ENCODE measurements at regions not wholly inside any gene's neighbourhood (a gene's known extent, or its start where the extent isn't known, plus 50 kb on each side); places are given as distances from the start of the nearest gene placed in this dataset.

- TF ChIP-seq CREB1 (CRISPR knock-in tag; IDR thresholded peaks at IDR 0.05; ENCODE audit: low read depth) = no peak
- TF ChIP-seq, protein P1, sequence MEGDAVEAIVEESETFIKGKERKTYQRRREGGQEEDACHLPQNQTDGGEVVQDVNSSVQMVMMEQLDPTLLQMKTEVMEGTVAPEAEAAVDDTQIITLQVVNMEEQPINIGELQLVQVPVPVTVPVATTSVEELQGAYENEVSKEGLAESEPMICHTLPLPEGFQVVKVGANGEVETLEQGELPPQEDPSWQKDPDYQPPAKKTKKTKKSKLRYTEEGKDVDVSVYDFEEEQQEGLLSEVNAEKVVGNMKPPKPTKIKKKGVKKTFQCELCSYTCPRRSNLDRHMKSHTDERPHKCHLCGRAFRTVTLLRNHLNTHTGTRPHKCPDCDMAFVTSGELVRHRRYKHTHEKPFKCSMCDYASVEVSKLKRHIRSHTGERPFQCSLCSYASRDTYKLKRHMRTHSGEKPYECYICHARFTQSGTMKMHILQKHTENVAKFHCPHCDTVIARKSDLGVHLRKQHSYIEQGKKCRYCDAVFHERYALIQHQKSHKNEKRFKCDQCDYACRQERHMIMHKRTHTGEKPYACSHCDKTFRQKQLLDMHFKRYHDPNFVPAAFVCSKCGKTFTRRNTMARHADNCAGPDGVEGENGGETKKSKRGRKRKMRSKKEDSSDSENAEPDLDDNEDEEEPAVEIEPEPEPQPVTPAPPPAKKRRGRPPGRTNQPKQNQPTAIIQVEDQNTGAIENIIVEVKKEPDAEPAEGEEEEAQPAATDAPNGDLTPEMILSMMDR (conservative IDR thresholded peaks at IDR 0.05; ENCODE audit: low read depth in 2 of 2) = no peak
- TF ChIP-seq JUNB (IDR thresholded peaks at IDR 0.05; ENCODE audit: unreplicated experiment) = no peak
- TF ChIP-seq EZH2 (IDR thresholded peaks at IDR 0.05; ENCODE audit: low read depth, unreplicated experiment) = no peak
- TF ChIP-seq, protein P2, sequence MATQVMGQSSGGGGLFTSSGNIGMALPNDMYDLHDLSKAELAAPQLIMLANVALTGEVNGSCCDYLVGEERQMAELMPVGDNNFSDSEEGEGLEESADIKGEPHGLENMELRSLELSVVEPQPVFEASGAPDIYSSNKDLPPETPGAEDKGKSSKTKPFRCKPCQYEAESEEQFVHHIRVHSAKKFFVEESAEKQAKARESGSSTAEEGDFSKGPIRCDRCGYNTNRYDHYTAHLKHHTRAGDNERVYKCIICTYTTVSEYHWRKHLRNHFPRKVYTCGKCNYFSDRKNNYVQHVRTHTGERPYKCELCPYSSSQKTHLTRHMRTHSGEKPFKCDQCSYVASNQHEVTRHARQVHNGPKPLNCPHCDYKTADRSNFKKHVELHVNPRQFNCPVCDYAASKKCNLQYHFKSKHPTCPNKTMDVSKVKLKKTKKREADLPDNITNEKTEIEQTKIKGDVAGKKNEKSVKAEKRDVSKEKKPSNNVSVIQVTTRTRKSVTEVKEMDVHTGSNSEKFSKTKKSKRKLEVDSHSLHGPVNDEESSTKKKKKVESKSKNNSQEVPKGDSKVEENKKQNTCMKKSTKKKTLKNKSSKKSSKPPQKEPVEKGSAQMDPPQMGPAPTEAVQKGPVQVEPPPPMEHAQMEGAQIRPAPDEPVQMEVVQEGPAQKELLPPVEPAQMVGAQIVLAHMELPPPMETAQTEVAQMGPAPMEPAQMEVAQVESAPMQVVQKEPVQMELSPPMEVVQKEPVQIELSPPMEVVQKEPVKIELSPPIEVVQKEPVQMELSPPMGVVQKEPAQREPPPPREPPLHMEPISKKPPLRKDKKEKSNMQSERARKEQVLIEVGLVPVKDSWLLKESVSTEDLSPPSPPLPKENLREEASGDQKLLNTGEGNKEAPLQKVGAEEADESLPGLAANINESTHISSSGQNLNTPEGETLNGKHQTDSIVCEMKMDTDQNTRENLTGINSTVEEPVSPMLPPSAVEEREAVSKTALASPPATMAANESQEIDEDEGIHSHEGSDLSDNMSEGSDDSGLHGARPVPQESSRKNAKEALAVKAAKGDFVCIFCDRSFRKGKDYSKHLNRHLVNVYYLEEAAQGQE (IDR thresholded peaks at IDR 0.05; ENCODE audit: unreplicated experiment) = no peak
- no peak for TF ChIP-seq POLR2AphosphoS5 (IDR thresholded peaks at IDR 0.05; ENCODE audit: low read depth)
- TF ChIP-seq STAT1 (IDR thresholded peaks at IDR 0.05; ENCODE audit: unreplicated experiment) = no peak
- no peak for TF ChIP-seq ZNF114 (CRISPR knock-in tag; IDR thresholded peaks at IDR 0.05)
- TF ChIP-seq NANOG (IDR thresholded peaks at IDR 0.05; ENCODE audit: borderline replicate concordance) = no peak
- TF ChIP-seq ZNF331 (CRISPR knock-in tag; IDR thresholded peaks at IDR 0.05; ENCODE audit: low read depth) = no peak
- TF ChIP-seq EZH2phosphoT487 (IDR thresholded peaks at IDR 0.05; ENCODE audit: unreplicated experiment) = no peak
- TF ChIP-seq ETS1 (IDR thresholded peaks at IDR 0.05) = no peak
Measured at GRCh38 chr1:38613996-38614395, 245.6 kb downstream of the RRAGC start.

Measured in GM23338 (cell line).